Non-pigmented ciliary epithelial cell (primary cell): ENCODE measurements at regions not wholly inside any gene's neighbourhood (a gene's known extent, or its start where the extent isn't known, plus 50 kb on each side); places are given as distances from the start of the nearest gene placed in this dataset.
"Not testable (repeated sequence)": the region's sequence is repeated elsewhere in the genome, so short reads cannot be mapped to it uniquely, and the experiment has no call there.

ENCODE experiments used
- DNase-seq: peaks from one replicate; pipeline ENCODE4 v3.0.0-alpha.2; 2010; ENCODE audit warnings: low read depth

DNA sequence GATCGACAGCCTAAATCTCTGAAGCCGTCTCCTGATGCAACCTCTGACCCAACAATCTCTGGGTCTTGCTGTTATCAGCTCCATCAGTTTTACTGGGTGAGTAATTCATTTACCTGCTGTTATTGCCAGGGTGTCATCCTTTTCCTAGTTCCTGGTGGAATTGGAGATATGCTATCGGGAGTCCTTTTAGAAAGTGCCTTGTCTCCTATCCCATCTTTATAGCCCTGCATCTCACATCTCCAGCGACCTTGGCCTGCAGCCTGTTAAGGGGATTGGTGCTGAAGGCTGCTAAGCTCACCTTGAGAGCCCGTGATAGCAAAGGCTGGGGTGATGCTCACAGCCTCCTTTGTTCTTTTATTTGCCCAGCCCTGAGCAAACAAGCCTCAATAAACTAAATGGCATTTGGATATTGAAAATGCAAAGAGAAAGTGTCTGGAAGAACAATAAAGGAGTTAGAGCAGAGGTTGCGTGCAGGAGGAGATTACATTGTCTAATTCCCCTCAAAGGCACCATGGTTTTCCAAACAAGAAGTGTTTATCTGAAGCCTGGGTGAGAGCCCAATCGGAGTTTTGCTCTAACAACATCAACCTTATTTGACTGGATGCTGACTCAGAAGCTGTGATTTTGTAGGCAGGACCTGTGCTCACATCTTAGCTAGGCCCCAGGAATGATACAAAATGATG lies 101.8 kb downstream of the RPLP1 start:
- DNase-seq = no peak

DNA sequence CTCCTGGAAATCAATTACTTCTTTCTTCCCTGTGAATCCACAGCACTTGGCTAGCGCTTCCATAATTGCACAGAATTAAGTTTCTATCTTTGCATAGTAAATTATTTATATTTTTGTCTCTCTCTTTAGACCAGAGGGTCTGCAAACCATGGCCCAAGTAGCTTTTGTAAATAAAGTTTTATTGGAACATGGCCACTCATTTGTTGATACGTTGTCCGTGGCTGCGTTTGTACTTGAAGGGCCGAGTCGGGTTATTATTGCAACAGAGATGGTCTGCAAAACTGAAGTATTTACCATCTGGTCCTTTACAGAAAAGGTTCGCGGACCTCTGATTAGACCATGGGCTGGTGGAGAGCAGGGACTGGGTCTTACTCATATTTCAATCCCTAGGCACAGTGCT lies 102.5 kb downstream of the RPLP1 start:
- DNase-seq = no peak

- no peak for DNase-seq
Measured at GRCh38 chr15:69556344-69556743, 103.7 kb downstream of the RPLP1 start.

DNA sequence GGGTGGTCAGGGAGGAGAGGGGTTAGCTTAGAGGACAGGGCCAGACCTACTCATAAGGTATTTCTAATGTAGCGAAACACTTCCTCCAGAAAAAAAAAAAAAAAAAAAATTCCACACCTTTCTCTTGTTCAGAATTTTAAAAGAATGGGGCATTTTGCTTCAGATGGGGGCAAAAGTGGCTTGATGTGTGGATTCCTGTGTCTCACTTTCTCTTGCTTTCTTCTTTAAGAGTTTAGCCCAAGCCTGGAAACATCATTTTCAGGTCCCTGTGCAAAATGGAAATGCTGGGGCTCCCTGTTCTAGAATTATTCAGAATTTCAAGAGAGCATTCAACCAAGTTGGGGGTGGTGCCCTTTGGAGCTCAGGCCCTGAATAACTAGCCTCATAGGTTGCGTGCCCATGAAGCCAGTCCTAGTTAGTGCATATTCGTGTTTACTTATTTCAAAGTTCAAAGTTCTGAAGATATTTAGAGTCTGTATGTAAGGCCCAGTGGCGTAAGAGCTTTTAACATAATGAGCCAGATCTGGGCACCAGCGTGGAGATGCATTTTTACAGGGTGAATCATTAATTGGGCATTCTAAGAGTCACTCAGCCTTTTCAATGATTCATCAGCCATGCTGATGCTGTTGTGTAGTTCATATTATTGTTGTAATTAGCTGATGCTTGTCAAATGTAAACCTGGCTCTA lies 104.5 kb downstream of the RPLP1 start:
- peak; percentile 77 for DNase-seq

DNA sequence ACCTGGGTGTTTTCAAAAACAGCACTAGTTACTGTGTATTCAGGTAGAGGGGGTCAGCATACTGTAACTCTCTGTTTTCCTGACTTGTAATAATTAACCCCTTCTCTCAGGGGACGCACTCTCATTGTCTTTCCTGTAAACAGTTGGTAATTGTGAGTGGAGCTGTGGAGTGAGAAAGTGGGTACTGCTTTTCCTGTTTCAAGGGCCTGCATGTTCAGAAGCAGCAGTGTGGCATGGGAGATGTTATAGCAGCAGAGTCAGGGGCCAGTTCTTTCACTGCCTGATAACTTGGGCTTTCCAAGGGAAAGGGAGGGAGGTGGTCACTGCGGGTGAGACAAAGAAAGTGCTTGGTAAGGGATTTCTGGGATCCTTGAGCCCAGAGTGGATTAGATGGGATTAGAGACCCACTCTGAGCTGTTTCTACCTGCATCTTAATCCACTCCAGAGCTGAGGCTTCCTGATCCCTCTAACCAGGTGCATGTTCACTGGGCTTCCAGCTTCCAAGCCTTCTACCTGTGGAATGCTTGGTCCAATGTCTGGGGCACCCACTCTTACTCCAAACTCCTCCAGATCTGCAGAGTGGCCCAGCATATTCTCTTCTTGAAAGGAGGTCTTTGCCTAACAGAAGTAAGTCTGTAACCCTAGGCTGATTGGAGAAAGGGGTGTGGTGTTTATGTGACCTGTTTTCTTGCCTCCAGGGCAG lies 105.2 kb downstream of the RPLP1 start:
- DNase-seq = no peak

- DNase-seq = no peak
Measured at GRCh38 chr15:69559440-69560190, 107.0 kb downstream of the RPLP1 start.

DNA sequence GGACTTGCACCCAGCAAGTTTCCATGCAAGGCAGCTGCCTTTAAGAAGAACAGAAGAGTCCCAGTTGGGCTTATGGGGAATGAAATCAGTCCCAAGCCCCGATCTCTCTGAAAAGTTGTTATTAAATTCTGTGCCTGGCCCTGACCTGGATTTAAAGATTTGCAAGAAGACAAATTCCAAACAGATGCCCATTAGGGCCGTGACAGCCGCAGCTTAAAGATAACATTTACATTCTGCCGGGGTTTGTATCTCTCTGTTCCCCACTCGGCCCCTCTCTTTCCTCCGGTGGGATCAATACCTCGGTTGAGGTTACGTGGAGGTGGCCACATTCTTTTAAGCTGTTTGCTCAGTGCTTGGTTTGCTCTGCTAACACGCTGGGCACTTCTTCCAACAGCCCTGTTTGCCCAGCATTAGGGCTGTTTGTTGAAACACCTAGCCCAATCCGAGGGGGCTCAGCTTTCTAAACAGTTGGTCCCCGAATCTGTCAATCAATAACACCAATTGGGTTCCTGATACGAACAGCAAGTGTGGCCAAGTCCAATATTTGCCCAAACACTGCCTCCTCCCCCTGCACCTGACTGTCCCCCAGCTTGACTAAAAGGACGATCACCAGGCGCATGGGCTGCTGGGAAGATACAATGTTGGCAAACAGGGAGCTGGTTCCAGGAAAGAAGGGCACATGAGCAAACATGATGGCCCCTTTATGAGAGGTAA lies 108.6 kb downstream of the RPLP1 start:
- no peak for DNase-seq

GRCh38 chr15:69562116-69562515 lies 109.5 kb downstream of the RPLP1 start:
- no peak for DNase-seq

DNA sequence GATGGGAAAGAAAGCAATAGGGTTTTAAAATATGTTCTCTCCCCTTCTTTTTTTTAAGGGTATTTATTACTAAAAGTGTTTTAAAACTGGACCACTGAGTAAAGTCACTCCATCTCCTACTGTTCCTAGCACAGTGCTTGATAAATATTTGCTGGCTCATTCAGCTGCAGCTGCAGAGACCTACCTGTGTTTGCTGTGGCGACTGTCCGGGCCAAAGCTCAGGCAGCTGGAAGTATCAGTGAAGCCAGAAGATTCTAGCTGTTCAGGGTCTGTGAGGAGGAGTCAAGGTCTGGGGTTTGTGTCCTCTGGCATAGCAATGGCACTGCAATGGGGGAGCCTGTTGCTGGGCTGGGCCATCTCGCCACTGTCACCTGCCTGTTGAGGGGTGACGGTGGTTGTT lies 109.9 kb downstream of the RPLP1 start:
- DNase-seq = no peak

DNA sequence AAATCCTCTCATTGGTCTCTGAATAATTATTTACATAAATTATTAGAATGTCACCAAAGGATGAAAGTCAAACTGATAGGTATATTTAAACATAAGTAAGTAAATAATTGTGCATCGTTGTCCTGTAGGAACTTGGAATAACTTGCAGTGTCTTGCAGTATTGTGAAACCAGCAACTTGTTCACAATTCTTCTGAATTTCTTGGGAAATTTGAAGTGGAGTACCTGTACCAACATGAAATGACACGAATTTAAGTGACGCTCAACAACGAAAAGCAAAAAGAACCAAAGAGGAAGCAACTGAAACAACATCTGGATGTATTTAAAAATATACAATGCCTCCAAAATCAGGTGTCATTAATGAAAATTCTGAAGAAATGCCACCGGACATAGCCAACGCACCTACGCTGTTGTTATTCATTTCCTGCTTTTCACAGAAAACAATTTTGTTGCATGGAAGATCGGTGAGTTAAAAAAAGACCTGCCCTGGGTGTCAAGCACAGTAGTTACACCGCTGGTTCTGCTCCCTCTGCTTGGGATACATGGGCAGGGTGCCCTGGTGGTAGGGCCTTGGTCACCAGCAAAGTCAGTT lies 112.5 kb downstream of the RPLP1 start:
- no peak for DNase-seq

GRCh38 chr15:69567238-69567760 lies 114.7 kb downstream of the RPLP1 start:
- not testable (repeated sequence) for DNase-seq

DNA sequence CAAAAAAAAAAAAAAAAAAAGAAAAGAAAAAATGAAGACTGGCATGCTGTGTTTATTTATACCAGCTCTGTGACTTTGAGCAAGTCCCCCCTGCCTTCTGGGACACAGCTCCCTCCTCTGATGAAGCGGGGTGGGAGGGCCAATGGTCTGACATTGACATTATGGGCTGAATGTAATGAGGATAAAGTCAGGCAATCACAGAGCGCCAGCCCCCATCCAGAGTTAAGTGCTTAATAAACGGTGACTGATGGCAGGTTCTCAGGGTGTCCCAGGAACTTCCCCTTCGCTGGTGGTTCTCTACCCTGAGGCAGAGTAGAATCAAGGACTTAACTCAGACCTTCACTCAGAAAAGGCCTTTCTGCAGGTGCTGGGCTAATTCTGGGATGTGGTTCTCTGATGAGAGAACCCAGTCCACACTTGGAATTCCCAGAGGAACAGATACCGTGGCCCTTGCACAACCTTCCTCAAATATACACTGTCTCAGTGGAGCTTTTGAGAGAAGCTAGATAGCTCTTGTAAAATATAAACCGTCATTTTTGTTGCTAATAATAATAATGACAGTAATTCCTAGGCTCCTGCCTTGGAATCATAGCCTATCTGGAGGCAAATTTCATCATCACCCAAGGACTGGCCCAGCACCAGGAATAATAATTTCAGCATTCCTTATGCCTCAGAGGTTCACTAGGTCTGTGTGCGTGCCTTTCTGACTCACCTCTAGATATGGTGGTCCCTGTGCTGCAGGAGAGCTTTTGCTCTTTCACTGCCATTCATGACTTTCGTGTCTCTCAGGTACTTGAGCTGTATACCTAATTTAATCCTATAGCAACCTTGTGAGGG lies 115.8 kb downstream of the RPLP1 start:
- peak; percentile 32 for DNase-seq

- DNase-seq = no peak
Measured at GRCh38 chr15:69570454-69570853, 117.8 kb downstream of the RPLP1 start.

- no peak for DNase-seq
Measured at GRCh38 chr15:69570997-69571396, 118.4 kb downstream of the RPLP1 start.

GRCh38 chr15:69573278-69573677 lies 120.7 kb downstream of the RPLP1 start:
- DNase-seq = not testable (repeated sequence)

- no peak for DNase-seq
Measured at GRCh38 chr15:69573815-69574475, 121.3 kb downstream of the RPLP1 start.

DNA sequence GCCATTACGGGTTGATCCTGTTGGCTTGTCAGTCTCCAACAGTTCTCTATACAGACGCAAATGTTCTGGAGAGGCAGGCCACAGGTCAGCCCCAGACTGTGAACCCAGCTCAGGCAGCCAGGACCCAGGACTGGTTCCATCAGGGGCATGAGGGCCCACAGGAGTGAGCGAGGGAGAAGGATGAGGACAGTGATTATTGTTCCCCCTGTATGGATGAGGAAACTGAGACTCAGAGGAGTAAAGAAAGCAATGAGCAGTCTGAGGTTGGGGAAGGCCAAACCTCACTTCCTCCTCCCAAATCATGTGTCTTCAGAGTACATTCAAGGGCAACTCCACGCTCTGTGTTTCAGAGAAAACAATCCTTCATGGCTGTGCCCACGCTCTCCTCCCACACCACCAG lies 121.9 kb downstream of the RPLP1 start:
- DNase-seq = no peak

DNA sequence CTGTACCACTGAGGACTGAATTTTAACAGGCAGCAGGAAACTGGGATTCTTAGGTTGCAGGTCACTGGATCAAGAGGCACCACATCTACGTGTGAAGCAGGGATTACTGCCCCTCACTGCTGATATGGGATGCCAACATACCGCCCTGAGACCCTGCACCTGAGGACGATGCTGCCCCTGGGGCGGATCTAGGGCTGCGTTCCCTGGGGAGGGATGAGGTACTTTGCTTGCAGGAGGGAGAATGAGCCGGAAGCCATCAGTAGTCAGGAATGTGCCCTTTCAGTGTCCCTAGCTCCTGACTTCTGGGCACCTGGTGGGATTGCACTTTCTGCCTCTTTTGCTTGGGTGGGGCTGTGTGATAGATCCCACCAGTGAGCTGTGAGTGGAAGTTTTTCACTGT lies 122.8 kb downstream of the RPLP1 start:
- no peak for DNase-seq

- no peak for DNase-seq
Measured at GRCh38 chr15:69576035-69576526, 123.5 kb downstream of the RPLP1 start.

- no peak for DNase-seq
Measured at GRCh38 chr15:69576948-69577351, 124.3 kb downstream of the RPLP1 start.
